UCSD-AML1 (cell line): ENCODE measurements at regions not wholly inside any gene's neighbourhood (a gene's known extent, or its start where the extent isn't known, plus 50 kb on each side); places are given as distances from the start of the nearest gene placed in this dataset.

Source experiments
- DNase-seq: peaks from one replicate; lab custom pipeline; 2025; ENCODE audit not compliant: unreplicated experiment; lab: John Stamatoyannopoulos, UW

- DNase-seq, result no peak
These were observed 969.6 kb upstream of the PIK3C3 start for GRCh38 chr18:40985436-40985835.

DNA sequence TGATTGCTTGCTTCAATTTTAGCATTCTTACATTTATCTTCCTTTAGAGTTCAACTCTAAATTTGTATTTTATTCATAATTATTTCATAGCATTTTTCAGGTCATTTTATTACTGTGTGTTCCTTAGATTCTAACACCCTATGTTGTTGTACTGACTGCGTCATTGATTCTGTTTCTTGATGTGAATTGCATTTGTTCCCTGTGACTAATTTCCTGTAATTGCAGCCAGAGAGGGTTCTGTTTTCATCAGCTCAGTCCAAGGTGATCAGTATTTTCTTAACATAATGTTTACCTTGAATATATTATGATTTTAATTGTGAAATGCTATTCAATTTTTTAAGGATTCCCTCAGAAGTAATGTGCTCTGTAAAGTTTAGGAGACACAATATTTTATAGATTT is 970.2 kb upstream of the PIK3C3 start:
- no peak for DNase-seq

DNA sequence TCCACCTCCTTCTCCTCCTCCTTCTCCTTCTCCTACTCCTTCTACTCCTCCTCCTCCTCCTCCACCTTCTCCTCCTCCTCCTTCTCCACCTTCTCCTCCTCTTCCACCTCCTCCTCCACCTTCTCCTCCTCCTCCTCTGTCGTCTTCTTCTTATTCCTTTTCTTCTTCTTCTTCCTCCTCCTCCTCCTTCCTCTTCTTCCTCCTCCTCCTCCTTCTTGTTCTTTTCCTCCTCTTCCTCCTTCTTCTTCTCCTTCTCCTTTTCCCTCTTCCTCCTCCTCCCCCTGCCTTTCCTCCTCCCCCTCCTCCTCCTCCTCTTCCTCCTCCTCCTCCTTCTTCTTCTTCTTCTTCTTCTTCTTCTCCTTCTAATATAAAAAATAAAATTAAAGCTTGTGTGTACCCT is 971.2 kb upstream of the PIK3C3 start:
- DNase-seq, result no peak

GRCh38 chr18:40980171-40980570 is 974.9 kb upstream of the PIK3C3 start:
- no peak for DNase-seq

DNA sequence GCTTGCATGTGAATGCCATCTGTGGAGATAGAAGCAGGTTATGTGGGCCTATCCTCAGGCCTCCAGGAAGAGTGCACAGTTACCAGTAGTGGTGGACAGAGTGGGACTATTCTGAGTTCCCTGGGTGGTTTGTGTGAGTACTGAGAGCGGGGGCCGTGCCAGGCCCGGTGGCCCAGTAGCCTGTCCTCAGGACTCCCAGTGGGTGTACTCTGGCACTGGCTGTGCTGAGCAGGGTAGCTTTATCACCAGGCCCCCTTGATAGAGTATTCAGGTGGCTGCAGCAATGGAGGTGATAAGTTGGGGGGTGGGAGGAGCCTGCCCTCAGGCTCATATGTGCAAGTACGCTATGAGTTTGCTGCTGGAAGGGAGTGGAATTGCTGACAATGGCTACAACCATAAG is 979.0 kb upstream of the PIK3C3 start:
- no peak for DNase-seq

DNA sequence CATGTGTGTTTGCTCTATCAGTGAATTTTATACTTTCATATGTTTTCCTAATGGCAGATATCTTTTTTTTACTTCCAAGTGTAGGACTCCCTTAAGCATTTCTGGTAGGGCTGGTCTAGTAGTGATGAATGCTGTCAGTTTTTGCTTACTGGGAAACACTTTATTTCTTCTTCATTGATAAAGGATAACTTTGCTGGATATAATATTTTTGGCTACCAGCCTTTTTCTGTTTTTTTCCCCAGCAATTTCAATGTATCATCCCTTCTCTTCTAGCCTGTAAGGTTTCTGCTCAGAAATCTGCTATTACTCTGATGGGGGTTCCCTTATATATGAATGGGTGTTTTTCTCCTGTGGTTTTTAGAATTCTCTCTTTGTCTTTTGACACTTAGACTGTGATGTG is 980.6 kb upstream of the PIK3C3 start:
- no peak for DNase-seq

- DNase-seq, result no peak
These were observed 992.2 kb upstream of the PIK3C3 start for GRCh38 chr18:40962784-40963183.

- DNase-seq, result no peak
These were observed 997.4 kb upstream of the PIK3C3 start for GRCh38 chr18:40957533-40958070.

DNA sequence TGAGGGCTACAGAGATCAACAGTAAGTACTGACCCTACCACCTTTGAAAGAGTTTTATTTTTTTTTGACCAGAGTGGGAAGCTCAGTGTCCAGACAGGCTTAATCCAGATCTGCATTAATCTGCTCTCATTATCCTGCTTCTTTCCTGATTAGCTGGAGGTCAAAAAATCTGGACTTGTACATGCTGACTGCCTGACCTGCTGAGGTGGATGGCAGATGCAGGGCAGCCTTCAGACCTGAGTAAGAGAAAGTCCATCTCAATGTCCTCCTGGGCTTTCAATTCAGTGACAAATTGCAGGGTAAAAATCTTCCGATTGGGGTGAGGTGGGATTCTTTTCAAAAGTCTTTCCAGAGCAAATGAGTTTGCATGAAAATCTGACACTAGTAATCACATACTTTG is 998.8 kb upstream of the PIK3C3 start:
- no peak for DNase-seq

DNA sequence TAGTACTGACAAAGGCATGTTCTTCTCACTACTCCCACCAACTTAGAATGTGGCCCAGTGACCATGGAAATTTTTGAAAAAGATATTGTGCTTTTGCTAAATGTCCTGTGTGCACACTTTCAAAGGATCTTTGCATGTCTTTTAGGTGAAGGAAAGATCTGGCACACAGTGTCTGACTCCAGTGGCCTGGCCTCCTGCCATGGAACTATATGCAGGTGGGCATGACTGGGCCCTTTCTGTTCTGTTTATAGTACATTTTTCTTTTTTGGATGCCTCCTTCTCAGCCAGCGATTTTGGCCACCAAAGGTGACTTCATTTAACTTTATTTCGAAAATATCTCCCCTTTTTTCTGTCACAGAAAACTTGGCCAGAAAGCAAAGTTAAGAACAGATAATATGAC is 999.7 kb upstream of the PIK3C3 start:
- no peak for DNase-seq

GRCh38 chr18:40949114-40949950 is 1005.7 kb upstream of the PIK3C3 start:
- DNase-seq, result peak; percentile 3

- DNase-seq, result no peak
These were observed 1010.5 kb upstream of the PIK3C3 start for GRCh38 chr18:40944576-40944975.

DNA sequence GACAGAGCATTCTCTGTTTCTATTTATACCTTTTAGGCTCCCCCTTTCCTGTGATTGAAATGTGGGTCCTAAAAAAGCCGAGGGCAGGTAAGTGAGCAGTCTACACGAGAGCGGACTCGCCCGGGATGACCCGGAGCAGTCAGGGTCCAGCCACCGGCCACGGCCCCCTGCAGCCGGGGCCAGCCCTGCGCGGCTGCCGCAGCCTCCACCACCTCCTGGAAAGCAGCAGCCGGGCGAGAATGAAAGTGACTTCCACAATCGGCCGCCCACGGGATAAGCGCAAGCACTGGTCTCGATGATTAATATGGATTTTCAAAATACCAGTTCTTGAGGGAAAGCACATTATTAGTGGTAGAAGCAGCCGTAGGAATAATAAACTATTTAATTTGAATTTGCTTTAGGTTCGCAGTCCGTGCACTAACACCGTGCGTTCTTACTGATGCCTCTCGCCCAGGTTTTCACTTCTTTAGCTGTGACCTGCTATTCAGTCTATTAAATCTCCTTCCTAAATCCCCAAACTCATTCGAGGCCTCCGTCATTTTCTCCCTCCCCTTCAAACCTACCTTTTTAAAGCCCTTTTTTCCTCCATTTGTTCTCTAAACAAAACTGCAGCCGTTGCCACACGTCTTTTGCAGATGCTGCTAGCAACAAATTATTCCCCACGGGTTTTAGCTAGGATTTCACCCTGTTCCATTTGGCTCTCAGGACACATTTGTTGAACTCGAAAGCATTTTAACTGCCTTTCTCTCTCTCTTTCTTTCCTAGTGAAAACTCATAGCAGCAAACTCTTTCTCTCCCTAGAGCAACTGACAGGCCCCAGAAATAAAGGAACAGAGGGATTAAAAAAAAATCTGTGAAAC is 1015.1 kb upstream of the PIK3C3 start:
- no peak for DNase-seq

DNA sequence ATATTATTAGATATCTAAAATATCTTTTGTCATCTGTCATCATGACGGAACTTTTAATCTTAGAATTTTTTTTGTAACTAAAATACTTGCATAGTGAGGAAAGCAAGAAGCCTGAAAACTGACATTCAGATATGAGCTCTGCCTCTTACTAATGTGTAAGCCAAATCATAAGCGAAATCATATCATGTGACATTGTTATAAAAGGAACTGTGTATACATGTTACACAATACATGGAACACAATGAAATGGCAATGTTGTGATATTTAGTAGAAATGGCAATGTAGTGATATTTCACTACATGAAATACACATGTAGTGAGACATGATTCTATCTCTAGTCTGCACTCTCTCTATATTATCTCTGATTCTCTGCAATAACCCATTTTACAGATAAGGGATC is 1016.4 kb upstream of the PIK3C3 start:
- no peak for DNase-seq

DNA sequence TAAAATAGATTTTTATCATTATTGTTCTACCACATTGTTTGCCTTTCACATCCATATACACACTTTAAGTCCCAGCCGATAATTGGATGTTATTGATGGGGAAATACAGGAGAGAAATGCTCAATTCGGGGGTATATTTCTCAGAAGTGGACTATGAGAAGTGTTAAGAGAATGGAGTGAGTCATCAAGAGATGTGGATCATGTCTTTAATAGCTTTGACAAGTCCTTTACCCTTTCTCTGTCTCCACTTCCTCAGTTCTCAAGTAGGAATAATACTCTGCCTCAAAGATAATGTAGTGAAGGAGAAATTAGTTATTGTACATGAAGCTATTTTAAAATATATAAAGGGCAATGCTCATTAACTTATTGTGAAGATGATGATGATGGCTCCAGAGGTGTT is 1017.6 kb upstream of the PIK3C3 start:
- no peak for DNase-seq

DNA sequence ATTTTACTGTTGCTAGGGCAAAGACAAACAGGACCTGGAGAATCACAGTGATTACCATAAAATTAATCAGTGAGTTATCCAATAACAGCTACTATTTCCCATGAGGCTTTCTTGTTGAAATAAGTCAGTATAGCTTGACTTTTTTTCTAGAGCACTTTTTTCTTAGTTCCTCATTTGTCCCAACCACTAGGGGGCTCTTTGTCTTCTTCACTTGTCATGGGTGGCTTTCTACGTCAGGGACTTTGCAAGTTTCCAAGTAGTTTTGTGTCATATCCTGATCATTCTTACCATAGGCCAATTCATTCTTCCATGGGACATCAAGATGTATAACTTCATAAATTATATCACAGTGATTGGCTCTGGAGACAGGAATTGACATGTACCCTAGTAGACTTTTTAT is 1019.6 kb upstream of the PIK3C3 start:
- no peak for DNase-seq

GRCh38 chr18:40932862-40933261 is 1022.2 kb upstream of the PIK3C3 start:
- DNase-seq, result no peak

DNA sequence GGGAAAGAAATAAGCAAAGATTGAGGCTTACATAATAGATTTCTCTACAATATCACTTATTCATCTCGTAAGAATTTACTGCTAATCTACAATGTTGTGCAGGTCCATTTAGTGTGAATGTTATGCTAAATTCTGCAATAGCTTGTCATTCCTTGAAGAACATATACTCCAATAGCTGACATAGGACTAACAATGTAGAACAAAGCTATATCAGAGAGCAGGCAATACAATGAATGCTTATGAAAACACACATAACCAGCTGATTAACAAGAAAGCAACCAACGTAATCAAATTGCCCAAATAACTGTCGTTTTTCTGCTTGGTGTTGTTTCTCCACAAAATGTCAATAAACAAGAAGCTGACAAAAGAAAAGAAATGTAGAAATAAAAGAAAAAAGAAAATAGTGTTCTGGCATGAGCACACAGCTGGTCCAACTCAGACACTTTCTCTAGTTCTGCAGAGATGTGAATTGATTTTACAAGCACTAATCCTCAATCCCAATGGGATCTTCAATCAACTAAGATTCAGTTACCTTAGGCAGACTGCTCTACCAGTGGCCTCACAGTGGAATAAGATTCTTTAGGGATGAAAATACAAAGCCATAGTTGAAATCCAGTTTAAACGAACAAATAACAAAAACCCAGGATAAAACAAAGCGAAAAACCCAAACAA is 1024.7 kb upstream of the PIK3C3 start:
- DNase-seq, result no peak

DNA sequence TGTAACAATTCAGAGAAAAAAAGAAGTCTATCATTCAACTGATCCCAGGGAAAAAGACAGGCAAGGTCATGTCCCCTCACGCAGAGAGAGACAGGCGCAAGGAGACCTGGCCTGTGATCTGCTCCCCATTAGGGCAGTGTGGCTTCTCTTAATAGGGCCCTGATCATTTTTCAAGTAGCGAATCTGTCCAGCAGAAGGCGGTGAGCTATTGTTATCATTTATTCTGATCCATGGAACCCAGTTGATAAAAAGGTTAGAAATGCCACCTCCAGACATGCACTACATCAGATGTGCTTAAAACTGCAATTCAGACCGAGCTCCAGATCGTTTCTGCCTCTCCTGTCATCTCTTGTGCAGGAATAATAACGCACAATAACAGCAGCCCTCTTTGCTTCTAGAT is 1025.6 kb upstream of the PIK3C3 start:
- DNase-seq, result no peak

- no peak for DNase-seq
These were observed 1028.4 kb upstream of the PIK3C3 start for GRCh38 chr18:40926679-40927078.

DNA sequence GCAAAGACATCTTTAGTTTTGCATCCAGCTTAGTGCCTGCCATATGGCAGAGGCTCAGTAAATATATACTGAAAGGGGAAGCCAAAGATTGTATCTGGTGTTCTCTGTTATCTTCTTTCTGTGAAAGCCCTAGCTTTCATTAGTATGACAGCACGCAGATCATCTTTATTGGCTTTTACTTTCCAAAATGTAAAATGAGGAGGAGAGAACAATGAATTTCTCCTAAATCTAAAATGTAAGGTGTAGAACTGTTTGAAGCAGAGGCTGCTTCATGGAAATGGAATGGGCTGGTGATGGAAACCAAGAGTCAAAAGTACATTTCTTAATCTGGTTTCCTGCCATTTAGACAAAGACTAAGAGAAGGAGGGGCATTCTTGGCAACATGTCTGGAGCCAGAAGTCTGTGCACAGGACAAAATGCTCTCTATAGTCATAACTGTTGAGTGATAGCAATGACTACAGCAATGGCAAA is 1029.9 kb upstream of the PIK3C3 start:
- DNase-seq, result no peak
